Astrocyte of the cerebellum (primary cell): ENCODE measurements at regions not wholly inside any gene's neighbourhood (a gene's known extent, or its start where the extent isn't known, plus 50 kb on each side); places are given as distances from the start of the nearest gene placed in this dataset.

Source experiments
- DNase-seq: peaks from one replicate; pipeline ENCODE4 v3.0.0-alpha.2; 2011; ENCODE audit warnings: low read depth
- H3K4me3 ChIP-seq: 2 replicates; pipeline ENCODE4 v1.5.1; 2011; ENCODE audit warnings: mild to moderate bottlenecking, low read depth, low read length, moderate library complexity
- CTCF ChIP-seq: IDR thresholded peaks from 2 replicates; pipeline ENCODE4 v1.5.1; 2012; ENCODE audit warnings: low read length, low read depth, moderate library complexity, mild to moderate bottlenecking; ENCODE audit errors: missing control alignments
- in situ Hi-C: cut with HindIII; loops from 2 replicates; pipeline ENCODE4 v1.10.0; 2017; ENCODE audit warnings: low sequenced_read_pairs

GRCh38 chr11:56886455-56886854 is 102.3 kb upstream of the OR5AK2 start:
- in situ Hi-C loops = no loop called here
- TF ChIP-seq CTCF = no peak
- H3K4me3 ChIP-seq = no peak overlapping the region
- no peak for DNase-seq

GRCh38 chr11:56885854-56886253 is 102.9 kb upstream of the OR5AK2 start:
- in situ Hi-C loops = no loop called here
- no peak for TF ChIP-seq CTCF
- no peak for DNase-seq
- H3K4me3 ChIP-seq = no peak overlapping the region

GRCh38 chr11:56885177-56885576 is 103.5 kb upstream of the OR5AK2 start:
- no peak overlapping the region for H3K4me3 ChIP-seq
- no peak for TF ChIP-seq CTCF
- in situ Hi-C loops = no loop called here
- DNase-seq = no peak

- H3K4me3 ChIP-seq = no peak overlapping the region
- no peak for DNase-seq
- TF ChIP-seq CTCF = no peak
- in situ Hi-C loops = no loop called here
These were observed 105.2 kb upstream of the OR5AK2 start for GRCh38 chr11:56883371-56883987.

GRCh38 chr11:56876621-56877275 is 112.0 kb upstream of the OR5AK2 start:
- in situ Hi-C loops = no loop called here
- no peak for DNase-seq
- no peak overlapping the region for H3K4me3 ChIP-seq
- TF ChIP-seq CTCF = no peak

- in situ Hi-C loops = no loop called here
- H3K4me3 ChIP-seq = no peak overlapping the region
- DNase-seq = no peak
- TF ChIP-seq CTCF = no peak
These were observed 106.7 kb upstream of the OR9G4 start for GRCh38 chr11:56855217-56855616.
